HL-60/S4 (cell line): ENCODE measurements at regions not wholly inside any gene's neighbourhood (a gene's known extent, or its start where the extent isn't known, plus 50 kb on each side); places are given as distances from the start of the nearest gene placed in this dataset.

Experiments used
- in situ Hi-C: fragments of 300-500 bp; cut with MboI; formaldehyde crosslinking; loops from 2 replicates; pipeline ENCODE4 v1.14.3; 2022; ENCODE audit warnings: low sequenced_read_pairs

DNA sequence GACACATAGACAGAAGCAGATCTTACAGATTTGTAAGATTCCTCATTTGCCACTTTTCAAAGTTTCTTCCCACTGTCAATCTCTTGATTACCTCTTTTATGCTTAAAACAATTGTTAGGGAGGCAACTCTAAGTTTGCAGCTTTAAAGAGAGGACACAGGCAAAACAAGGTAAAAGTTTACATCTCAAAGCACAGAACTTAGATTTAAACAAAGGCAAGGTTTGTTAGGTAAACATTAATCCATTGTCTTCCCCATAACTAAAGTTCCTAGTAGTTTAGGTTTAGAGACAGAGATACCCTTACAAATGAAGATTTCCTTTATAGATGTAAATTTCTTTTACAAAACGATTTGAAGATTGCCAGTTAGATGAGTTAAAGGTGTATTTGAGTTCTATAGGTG, 176.9 kb downstream of the AASDH start:
- in situ Hi-C loops: no loop called here

DNA sequence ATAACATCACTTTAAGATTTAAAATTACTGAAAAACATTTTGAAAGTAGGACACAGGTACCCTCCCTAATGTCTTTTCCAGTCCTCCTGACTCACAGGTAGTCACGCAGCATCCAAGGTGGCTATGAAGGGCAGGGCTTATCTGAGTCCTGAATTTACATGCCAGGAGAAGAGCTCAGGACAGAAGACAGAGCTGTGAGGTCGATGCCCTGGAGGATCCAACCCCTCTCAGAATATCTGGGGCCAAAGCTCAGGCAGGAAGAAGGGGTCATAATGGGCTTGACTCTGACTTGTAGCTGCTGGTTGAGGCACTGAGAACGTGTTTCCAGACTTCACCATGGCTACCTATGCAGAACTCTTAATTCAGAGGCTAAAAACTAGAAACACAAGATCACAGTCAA, 177.5 kb downstream of the AASDH start:
- in situ Hi-C loops: no loop called here

DNA sequence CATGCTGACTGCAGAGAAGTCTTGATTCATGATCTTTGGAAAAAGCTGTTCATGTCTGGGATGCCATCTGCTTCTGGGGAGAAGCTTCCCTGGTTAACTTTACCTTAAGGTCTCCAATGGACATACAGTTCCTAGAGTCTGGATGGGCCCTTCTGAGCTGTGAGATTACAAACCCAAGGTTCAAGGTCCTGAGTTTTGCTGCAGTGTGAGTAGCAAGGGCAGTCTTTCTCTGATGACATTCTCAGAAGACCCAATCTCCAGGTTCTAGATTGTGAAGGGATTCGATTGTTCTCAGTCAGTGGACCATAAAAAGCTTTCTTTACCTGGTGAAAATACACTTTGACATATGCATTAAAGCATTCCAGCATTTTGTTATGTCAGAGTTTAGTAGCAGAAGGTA, 179.2 kb downstream of the AASDH start:
- in situ Hi-C loops: no loop called here

DNA sequence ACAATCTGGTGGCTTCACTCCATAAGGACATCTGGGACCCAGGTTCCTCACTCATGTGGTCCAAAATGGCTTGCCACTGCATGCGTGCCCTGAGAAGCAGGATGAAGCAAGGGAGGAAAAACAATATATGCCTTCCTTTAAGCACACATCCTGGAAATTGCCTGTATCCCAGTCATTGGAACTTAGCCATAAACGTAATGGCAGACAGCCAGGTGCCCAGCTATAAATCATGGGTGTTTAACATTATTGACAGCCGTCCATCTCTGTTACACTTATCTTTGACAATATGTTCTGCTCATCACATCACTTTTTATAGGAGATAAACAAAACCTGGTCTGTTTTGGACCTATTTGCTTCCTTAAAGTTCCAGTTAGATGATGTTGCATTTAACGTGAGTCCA, 181.0 kb downstream of the AASDH start:
- in situ Hi-C loops: no loop called here

DNA sequence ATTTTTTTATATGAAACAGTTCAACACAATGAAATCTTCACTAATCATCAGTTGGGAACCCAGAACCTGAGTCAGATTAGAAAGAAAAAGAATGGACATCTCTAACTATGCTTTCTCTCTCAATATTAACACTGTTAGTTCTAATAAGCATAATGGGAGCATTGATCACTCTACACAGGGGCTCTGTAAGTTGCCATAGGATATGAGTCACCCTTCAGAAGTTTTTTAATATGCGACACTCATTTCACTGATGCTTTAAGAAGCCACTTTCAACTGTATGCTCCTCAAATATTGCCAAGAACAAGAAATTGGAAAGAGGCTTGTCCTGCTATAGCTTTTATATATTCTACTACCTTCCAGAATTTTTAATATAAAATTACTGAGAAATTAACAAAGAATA, 187.0 kb downstream of the AASDH start:
- in situ Hi-C loops: no loop called here

DNA sequence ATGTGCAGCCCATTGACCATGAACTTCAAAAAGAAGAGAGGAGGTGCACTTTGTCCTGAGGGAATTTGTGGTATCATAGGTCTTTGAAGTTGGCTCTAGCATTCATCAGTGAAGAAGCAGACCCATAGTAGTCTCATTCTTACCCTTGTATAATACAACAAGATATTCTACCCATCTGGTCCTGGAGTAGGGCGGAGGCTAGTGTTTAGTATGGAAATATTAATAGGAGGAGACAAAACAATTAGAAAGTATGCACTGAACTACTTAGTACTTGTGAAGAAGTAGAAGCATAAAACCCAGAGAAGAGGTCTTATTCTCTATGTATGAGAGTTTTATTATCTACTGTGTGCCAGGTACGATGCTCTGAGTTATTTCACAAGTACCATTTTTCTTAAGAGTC, 189.0 kb downstream of the AASDH start:
- in situ Hi-C loops: no loop called here

DNA sequence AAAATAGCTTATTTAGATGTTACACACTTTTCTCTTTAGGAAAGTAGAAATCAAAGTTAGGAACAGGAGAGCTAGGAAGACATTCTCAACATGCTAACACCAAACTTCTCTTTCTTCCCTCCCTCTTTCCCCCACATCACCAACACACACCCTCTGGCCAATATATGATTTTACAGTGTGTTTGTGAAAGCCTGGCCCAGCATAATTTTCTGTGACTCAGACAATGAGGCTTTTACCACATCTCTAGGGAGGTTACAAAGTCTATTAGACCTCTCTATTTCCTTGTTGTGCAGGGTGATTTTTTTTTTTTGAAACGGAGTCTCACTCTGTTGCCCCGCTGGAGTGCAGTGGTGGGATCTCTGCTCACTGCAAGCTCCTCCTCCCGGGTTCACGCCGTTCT, 189.9 kb downstream of the AASDH start:
- in situ Hi-C loops: no loop called here

DNA sequence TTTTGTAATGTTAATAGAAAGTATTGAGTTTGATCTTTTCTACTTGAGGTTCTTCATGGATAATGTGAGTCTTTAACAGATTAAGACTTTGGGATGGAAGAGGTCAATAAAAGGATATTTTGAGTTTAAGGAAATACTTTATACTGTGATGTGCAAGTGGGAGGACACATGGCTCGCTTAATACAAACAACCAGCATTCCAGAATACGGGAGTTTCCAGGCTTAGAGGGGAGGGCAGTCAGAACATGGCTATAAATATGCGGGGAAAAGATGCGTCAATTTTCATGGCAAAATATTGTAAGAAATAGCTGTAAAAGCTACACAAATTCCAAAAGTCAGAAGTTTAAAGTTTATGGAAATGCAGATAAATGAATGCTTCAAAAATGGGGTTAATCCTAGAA, 192.3 kb downstream of the AASDH start:
- in situ Hi-C loops: no loop called here

DNA sequence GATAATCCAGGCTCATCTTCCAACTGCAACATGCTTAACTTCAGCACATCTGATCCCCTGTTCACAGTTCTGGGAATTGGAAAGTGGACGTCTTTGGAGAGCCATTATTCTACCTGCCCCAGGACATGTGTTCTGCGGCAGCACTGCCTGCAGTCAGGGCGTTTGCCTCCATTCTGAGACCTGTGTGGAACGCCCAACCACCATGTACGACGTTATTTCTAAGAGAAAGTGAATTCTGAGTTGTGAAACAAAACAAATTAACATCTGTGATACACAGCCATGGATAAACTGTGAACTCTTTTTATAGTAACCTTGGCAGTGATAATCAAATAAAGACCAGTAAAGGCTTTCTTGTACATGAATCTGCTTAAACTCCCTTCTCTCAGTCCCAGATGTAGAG, 195.8 kb downstream of the AASDH start:
- in situ Hi-C loops: no loop called here

DNA sequence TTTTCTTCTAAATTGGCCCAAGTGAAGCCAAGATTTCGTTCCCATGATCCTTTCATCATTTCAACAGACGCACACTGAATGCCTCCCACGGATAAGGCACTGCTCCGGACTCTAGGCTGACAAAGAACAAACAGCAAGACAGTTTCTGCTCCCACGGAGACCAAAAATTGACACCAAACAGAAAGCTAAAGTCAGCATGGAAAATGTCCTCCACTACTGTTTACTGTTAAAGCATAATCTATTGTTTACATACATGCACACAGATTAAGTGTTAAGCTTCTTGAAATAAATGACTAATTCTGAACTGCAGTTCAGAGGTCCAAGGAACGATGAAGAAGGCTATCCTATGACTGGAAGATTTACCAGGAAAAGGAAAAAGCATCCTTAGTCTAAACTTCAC, 199.6 kb downstream of the AASDH start:
- in situ Hi-C loops: no loop called here

DNA sequence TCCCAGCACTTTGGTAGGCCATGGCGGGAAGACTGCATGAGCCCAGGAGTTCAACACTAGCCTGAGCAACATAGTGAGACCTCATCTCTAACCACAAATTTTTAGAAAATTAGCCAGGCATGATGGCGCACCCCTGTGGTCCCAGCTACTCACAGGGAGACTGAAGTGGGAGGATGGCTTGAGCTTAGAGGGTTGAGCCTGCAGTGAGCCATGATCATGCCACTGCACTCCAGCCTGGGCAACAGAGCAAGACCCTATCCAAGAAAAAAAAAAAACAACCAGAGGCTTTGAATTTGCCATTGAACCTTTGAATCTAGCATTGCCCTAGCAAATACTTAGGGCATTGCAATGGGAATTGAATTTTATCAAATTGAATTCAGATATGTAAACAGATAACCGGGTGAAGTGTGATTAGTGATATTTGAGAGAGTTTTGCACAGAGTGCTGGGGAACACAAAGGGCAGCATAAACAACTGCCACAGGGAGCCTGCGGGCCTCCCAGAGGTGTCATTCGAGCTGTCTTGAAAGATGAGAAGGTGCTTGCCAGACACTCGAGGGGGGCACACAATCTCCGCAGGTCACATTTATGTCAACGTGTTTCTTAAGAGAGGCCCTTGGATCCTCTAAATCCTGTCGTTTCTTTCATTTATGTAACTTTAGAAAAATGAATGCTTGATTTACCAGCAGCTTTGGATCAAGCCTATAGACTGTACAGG, 200.3 kb downstream of the AASDH start:
- in situ Hi-C loops: no loop called here

DNA sequence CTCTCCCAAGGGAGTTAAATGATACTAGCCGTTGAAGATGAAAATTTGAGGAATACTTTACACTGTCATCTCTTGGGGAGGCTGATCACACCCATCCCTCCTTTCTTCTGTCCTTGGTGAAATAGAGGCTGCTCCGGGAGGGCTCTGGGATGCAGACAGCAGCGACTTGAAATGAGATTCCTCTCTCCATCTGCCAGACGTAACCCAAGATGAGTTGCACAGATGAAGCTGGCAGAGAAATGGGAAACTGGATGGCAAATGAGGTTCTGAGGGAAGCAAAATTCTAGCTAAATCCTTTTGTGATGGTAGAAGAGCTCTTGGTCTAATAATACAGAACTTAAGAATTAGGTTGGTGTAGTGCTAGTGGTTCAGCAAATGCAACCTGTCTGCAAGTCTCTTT, 201.4 kb downstream of the AASDH start:
- in situ Hi-C loops: no loop called here

DNA sequence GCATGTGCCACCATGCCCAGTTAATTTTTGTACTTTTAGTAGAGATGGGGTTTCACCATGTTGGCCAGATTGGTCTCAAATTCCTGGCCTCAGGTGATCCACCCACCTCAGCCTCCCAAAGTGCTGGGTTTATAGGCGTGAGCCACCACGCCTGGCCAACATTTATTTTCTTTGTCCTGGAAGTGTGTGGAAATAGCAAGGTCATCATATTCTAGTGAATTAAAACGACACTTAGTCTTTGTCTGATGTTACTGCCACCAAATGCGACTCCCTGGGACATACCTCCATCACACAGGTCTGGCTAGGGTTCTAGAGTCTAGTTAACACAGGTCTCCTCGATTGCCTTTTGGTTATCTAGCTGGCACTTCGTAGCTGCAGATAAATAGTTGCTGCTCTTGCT, 203.1 kb downstream of the AASDH start:
- in situ Hi-C loops: no loop called here

DNA sequence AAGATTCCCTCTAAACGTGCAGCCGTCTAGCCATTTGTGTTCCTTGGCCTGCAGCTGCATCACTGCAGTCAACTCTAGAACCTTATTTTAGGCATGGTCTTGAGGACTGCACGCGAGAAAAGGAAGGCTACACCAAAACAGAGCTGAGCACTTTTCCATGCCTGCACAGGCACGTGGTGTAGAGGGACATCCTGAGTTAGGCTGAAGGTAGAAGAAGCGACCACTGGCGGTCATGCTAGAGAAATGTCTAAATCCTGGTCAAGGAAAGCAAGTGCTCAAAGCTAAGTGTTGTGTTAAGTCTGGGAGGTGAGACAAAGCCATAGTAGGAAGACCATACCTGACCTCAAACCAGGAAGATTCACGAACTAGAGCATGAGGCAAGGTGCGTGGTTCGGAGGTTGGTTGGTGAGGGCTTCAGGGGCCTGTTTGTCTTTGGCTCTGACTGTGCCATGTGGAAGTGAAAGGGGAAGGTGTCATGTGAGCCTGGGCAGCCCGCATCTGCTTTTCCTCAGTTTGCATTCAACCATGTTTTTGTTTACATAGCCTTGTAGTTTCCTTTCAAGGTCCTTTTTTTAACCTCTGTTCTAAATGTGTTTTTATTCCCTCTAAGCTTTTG, 203.8 kb downstream of the AASDH start:
- in situ Hi-C loops: no loop called here

DNA sequence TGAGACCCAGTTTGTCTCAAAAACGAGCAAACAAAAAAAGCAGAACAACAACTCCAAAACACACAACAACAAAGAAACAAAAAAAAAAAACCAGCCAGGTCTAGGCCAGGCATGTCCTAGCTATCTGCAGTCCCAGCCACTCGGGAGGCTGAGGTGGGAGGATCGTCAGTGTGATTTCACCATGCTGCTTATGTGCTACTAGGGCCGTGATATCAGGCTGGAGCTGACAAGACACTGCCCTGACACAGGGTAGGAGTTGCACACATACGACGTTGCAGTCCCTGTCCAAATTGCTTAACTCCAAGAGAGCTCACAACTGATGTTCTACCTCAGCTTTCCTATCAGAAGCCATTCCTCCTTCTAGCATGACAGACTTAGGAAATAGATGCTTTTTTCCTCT, 204.9 kb downstream of the AASDH start:
- in situ Hi-C loops: no loop called here

DNA sequence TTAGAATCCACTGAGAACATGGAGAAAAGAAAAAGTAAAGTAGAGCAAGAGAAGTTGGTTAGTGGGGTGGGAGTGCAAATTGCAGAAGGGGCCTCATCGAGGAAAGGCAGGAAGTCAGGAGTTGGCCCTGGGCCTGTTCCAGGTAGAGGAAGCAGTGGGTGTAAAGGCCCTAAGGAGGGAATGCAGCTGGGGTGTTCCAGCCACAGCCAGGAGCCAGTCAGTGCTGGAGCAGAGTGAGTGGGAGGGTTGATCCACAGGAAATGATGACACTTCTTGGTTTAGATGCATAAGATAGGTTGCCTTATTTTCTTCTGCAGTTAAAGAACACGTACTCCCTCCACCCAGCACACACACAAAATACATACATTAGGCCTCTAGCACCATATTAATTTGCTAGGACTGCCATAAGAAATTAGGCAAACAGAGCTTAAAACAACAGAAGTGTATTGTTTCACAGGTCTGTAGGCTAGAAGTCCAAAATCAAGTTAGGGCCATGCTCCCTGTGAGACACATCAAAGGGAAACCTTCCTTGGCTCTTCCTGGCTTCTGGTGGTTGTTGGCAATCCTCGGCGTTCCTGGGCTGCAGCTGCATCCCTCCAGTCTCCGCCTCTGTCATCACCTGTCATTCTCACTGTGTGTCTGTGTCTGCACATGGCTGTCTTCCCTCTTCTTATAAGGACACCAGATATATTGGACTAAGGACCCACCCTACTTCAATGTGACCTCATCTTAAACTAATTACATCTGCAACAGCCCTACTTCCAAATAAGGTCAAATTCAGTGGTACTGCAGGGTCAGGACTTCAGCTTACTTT, 205.9 kb downstream of the AASDH start:
- in situ Hi-C loops: no loop called here

DNA sequence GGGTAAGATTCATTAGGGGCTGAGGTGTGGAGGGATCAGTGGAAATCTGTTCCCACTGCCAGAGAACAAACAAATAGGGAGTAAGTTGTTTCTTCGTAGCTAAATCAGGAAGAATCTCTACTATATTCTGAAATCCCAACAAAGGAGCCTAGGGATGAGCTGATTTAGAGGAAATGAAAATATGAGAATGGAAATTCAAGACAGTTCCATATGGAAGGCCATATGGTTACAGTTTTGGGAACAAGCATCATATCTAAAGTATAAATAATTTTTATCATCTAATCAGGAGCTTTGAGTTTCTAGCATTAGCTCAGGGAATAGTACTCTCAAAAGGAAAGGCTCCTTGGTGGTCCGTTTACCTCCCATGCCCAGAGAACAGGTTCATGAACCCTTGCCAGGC, 218.2 kb downstream of the AASDH start:
- in situ Hi-C loops: no loop called here

DNA sequence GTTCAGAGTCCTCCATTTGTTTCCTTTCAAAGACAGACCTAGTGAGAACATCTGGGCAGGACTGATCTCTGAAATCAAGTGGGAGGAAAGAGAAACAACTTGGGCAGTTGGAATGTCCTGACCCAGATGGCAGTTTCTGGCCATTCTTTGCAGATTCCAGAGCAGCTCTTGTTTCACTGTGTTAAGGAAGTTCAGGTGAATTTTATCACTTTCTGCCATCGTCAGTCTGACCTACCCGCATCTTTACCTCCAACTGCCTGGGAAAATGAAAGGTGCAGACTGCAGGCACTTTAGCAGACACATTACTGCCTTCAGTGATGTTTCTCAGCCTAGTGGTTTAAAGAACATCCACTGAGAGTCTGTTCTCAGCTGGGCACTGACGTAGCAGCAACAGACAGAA, 216.2 kb downstream of the CEP135 start:
- in situ Hi-C loops: no loop called here

DNA sequence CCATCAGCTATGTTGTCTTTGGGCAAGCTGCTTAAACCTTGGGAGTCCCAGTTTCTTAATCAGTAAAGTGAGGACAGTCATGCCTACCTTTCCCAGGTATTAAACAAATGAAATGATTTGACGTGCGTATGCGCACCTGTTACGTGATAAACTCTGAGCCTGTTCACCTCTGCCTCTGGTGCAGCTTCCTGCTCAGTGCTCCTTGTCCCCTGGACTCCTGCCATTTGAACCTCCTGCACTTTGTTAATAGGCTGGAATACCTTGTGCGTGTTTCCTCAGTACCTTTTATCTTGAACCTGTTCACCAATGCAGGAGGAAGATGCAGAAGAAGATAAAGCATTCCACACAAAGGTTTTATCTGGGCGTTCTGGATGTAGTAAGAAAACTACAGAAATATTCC, 211.9 kb downstream of the CEP135 start:
- in situ Hi-C loops: no loop called here

DNA sequence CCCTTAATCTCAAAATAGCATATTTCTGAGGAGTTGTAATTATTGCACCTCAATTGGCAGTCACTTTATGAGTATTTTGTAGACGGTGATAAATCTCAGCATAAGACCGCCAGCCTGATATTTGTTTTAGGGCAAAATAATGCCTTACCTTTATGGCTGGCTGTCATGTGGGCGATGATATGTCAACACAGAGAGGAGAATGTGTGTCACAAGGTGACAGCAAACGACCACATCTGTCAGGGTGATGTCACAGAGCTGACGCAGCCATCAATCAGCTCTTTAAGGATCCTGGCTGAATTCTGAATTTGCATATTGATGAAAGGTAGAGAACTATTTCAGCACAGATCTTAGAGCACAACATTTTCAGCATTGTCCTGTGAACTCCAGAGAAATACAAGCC, 209.7 kb downstream of the CEP135 start:
- in situ Hi-C loops: no loop called here

DNA sequence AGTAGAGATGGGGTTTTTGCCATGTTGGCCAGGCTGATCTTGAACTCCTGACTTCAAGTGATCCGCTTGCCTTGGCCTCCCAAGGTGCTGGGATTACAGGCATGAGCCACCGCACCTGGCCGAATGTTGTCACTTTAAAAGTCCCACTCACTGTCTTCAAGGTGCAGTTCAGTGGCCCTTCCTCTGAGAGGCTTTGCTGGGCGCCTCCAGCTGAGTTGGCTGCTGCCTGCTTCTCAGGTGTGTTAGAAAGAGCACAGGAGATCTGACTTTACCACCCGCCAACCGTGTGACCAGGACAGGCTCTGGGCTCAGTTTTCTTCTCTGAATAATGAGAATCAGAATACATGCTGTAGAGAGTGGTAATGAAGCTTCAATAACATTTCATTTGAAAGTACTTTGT, 207.4 kb downstream of the CEP135 start:
- in situ Hi-C loops: no loop called here

DNA sequence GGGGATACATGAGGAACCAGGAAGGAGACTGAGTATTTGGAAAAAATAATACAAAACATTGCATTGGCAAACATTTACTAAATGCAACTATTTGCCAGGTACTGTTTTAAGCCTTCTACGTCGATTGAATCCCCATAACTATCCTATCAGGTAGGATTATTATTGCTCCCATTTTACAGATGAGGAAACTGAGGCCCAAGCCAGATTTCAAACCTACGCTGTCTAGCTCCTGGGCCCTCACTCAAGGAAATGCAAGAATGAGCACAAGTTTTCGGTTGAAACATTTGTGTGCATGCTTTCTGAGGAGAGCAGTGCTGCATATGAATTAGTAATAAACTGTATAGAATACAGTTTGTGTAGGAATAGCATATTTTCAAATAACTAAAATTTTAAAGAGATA, 206.7 kb downstream of the CEP135 start:
- in situ Hi-C loops: no loop called here
